Activated B cell treated with CpG ODN at 0.5 μM for 24 hours (primary cell): ENCODE measurements at regions not wholly inside any gene's neighbourhood (a gene's known extent, or its start where the extent isn't known, plus 50 kb on each side); places are given as distances from the start of the nearest gene placed in this dataset.

ENCODE experiments used
- ATAC-seq: fragments of 200-7000 bp; cut with Tn5 transposase; one replicate; pipeline ENCODE4 v1.10.0; 2021; ENCODE audit warnings: low read depth, mild to moderate bottlenecking, moderate library complexity
- CTCF ChIA-PET: fragments of 350-600 bp; sonication (Branson Sonifier 250); formaldehyde crosslinking; loops from one replicate; lab custom pipeline; 2021; ENCODE audit warnings: antibody characterized with exemption; lab: Charles Lee
- POLR2A ChIA-PET: fragments of 350-600 bp; sonication (Branson Sonifier 250); formaldehyde crosslinking; loops from one replicate; lab custom pipeline; 2021; ENCODE audit warnings: antibody characterized with exemption; lab: Charles Lee
- DNase-seq: peaks from one replicate; pipeline ENCODE4 v3.0.0; 2022
- H3K27ac Mint-ChIP-seq: one replicate; pipeline ENCODE4 v1.8.0; 2020; ENCODE audit warnings: mixed read lengths
- H3K27me3 Mint-ChIP-seq: one replicate; pipeline ENCODE4 v1.8.0; 2021; ENCODE audit warnings: mixed read lengths
- H3K36me3 Mint-ChIP-seq: one replicate; pipeline ENCODE4 v1.8.0; 2021; ENCODE audit warnings: low read depth, mixed read lengths
- H3K4me1 Mint-ChIP-seq: one replicate; pipeline ENCODE4 v1.8.0; 2021; ENCODE audit warnings: mixed read lengths
- H3K4me3 Mint-ChIP-seq: one replicate; pipeline ENCODE4 v1.8.0; 2020; ENCODE audit warnings: mild to moderate bottlenecking, mixed read lengths
- H3K9me3 Mint-ChIP-seq: one replicate; pipeline ENCODE4 v1.8.0; 2020; ENCODE audit warnings: mixed read lengths
- intact Hi-C: fragments of 100-400 bp; cut with micrococcal nuclease; formaldehyde crosslinking; loops from one replicate; pipeline ENCODE4 v1.15.1; 2024
- TF ChIP-seq, protein P1 (sequence below): fragments of 200-600 bp; IDR thresholded peaks from one replicate; pipeline ENCODE4 v1.8.0; 2022; ENCODE audit warnings: antibody characterized with exemption, mild to moderate bottlenecking

DNA sequence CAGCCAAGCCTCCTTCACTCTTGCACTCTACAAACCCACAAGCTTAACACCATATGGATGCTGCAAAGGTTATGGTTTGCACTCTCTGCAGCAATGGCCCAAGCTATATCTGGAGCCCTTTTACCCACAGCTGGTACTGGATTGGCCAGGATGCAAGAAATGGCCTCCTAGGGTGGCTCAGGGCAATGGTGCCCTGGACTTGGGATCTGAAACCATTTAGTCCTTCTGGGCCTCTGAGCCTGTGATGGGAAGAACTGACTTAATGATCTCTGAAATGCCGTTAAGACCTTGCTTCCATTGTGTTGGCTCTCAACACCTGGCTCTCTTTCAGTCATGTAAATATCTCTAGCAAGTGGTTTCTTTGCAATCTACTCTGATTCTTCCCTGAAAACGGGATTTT is 626.0 kb downstream of the KCTD8 start:
- POLR2A ChIA-PET, result no interaction called here
- H3K4me1 Mint-ChIP-seq, result no peaks in the 10 kb centered on the region

DNA sequence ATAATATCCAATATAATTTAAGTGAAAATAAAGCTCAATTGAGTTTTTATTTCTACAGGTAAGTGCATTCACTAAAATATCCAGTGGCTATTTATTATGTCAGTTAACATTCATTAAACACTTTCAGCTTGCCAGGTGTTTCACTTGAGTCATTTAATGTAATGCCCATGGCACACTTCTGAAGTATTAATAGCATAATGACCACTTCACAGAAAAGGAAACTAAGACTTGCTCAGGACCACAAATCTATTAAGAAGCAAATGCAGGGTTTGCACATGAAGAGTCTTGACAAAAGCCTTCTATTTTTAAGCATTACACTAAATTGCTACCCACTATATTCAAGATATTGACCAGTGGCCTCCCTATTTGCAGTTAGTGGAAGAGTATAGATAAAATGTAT is 612.7 kb downstream of the KCTD8 start:
- TF ChIP-seq, protein P1, sequence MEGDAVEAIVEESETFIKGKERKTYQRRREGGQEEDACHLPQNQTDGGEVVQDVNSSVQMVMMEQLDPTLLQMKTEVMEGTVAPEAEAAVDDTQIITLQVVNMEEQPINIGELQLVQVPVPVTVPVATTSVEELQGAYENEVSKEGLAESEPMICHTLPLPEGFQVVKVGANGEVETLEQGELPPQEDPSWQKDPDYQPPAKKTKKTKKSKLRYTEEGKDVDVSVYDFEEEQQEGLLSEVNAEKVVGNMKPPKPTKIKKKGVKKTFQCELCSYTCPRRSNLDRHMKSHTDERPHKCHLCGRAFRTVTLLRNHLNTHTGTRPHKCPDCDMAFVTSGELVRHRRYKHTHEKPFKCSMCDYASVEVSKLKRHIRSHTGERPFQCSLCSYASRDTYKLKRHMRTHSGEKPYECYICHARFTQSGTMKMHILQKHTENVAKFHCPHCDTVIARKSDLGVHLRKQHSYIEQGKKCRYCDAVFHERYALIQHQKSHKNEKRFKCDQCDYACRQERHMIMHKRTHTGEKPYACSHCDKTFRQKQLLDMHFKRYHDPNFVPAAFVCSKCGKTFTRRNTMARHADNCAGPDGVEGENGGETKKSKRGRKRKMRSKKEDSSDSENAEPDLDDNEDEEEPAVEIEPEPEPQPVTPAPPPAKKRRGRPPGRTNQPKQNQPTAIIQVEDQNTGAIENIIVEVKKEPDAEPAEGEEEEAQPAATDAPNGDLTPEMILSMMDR, result no peak
- Mint-ChIP-seq H3K9me3 (no peaks in the 10 kb centered on the region), H3K4me1 (no peaks in the 10 kb centered on the region), H3K36me3 (no peaks in the 10 kb centered on the region), H3K27ac (no peak overlapping the region), H3K27me3 (no peaks in the 10 kb centered on the region), H3K4me3 (no peak overlapping the region)
- no peak for ATAC-seq
- ChIA-PET POLR2A (no interaction called here), CTCF (no interaction called here)
- no peak for DNase-seq
- intact Hi-C loops, result no loop called here

More for the DNA sequence above, 626.0 kb downstream of the KCTD8 start:
- no peak for DNase-seq
- H3K4me3 Mint-ChIP-seq, result no peak overlapping the region
- no peak for ATAC-seq
- no peaks in the 10 kb centered on the region for H3K27me3 Mint-ChIP-seq
- no peak overlapping the region for H3K27ac Mint-ChIP-seq
- H3K36me3 Mint-ChIP-seq, result no peaks in the 10 kb centered on the region
- CTCF ChIA-PET, result no interaction called here
- TF ChIP-seq, protein P1, result no peak
- intact Hi-C loops, result no loop called here
- peaks cover 13% of the 10 kb centered on the region for H3K9me3 Mint-ChIP-seq

DNA sequence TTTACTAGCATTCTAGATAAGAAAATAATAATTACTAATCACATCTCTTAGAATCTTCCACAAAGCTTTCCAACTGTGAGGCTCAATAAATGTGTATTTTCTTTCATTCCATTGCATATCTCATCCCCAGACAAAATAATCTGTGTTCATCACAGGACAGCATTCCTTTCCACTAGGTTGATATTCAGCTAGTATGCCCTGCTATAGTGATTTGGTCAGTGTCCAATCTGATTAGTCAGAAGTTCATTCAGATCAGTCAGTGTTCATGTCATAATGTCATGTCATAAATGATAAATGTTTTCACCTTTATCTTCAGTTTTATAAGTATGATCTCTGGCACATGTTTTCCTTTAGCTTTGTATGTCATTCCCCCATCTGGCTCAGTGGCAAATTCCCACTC is 611.4 kb downstream of the KCTD8 start:
- ChIA-PET CTCF (no interaction called here), POLR2A (no interaction called here)
- no peak overlapping the region for H3K27ac Mint-ChIP-seq
- no peaks in the 10 kb centered on the region for H3K9me3 Mint-ChIP-seq
- no peaks in the 10 kb centered on the region for H3K36me3 Mint-ChIP-seq
- intact Hi-C loops, result no loop called here
- no peaks in the 10 kb centered on the region for H3K4me1 Mint-ChIP-seq
- DNase-seq, result no peak
- ATAC-seq, result no peak
- no peaks in the 10 kb centered on the region for H3K27me3 Mint-ChIP-seq
- TF ChIP-seq, protein P1, result no peak
- no peak overlapping the region for H3K4me3 Mint-ChIP-seq

DNA sequence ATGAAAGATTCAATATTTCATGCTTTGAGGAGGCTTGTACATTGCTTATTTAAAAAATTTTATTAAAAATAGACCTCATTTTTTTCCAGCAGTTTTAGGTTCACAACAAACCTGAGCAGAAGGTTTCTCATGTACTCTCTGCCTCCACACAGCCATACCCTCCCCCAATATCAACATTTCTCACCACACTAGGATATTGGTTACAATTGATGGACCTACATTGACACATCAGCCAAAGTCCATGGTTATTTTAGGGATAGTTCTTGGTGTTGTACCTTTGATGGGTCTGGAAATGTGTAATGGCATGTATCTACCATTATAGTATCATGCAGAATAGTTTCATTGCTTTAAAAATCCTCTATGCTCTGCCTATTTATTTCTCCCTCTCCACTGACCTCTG is 611.0 kb downstream of the KCTD8 start:
- Mint-ChIP-seq H3K4me3 (no peak overlapping the region), H3K36me3 (no peaks in the 10 kb centered on the region), H3K27ac (no peak overlapping the region), H3K4me1 (no peaks in the 10 kb centered on the region), H3K9me3 (no peaks in the 10 kb centered on the region), H3K27me3 (no peaks in the 10 kb centered on the region)
- ChIA-PET POLR2A (no interaction called here), CTCF (no interaction called here)
- intact Hi-C loops, result no loop called here
- no peak for DNase-seq
- no peak for ATAC-seq
- TF ChIP-seq, protein P1, result no peak

DNA sequence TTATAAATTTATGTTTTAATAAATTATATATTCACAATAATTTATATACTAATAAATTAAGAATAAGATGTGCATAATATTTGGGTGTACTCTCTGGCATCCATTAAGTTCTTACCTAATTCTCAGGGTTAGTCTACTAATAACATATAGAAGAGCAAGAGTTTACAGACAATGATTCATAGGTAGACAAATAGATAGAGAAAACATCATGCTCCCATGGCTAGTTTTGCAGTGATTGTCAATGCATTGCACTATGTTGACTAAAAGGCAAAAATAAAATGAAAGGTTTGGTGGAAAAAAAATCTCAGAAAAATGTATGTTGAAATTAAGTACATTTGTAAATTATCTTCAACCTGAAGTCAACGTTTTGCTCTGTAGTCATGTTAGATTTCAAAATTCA is 606.0 kb downstream of the KCTD8 start:
- intact Hi-C loops, result no loop called here
- no peak overlapping the region for H3K27ac Mint-ChIP-seq
- ATAC-seq (no peak), DNase-seq (no peak)
- H3K27me3 Mint-ChIP-seq, result no peaks in the 10 kb centered on the region
- no peaks in the 10 kb centered on the region for H3K4me1 Mint-ChIP-seq
- TF ChIP-seq, protein P1, result no peak
- CTCF ChIA-PET, result no interaction called here
- H3K4me3 Mint-ChIP-seq, result no peak overlapping the region
- POLR2A ChIA-PET, result no interaction called here
- H3K9me3 Mint-ChIP-seq, result peaks cover under 1% of the 10 kb centered on the region
- H3K36me3 Mint-ChIP-seq, result no peaks in the 10 kb centered on the region
